GM12874 (cell line): ENCODE measurements at regions not wholly inside any gene's neighbourhood (a gene's known extent, or its start where the extent isn't known, plus 50 kb on each side); places are given as distances from the start of the nearest gene placed in this dataset.

Experiments used
- TF ChIP-seq, protein P1 (sequence below): IDR thresholded peaks from 2 replicates; pipeline ENCODE4 v1.5.1; 2011; ENCODE audit warnings: low read depth, mild to moderate bottlenecking, control low read depth, low read length, moderate library complexity; ENCODE audit not compliant: insufficient read depth

DNA sequence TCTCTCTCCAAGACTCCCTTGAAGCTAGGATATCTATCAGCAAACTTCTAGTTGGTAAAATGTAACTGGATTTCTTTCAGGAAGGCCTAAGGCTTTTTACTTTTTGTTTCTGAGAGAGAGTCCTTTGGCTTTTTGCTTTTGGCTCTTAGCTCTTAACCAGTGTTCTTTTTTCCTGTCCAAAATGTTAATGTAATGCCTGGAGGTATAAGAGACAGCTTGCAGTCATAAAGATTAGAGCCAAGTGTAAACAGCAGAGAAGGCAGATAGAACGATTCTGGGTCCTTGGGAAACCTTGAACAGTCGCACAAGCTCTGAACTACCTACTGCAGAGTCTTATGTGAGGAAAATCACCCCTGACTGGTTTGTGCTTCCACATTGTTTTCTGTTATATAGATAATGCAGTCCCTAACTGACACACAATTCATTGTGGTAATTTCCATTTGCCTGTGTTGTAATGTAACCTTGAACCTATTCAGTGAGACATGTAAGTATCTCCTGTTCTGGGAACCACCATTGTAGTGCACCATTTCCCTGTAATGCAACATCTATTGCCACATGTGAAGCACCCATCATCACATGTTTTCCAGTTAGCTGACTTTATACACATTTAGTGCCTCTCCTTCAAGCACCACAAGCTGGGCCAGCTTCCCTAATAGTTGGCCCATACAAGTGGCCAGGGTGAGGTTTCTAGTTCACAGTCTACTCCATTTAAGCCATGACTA is 1311.9 kb downstream of the ROBO1 start:
- TF ChIP-seq, protein P1, sequence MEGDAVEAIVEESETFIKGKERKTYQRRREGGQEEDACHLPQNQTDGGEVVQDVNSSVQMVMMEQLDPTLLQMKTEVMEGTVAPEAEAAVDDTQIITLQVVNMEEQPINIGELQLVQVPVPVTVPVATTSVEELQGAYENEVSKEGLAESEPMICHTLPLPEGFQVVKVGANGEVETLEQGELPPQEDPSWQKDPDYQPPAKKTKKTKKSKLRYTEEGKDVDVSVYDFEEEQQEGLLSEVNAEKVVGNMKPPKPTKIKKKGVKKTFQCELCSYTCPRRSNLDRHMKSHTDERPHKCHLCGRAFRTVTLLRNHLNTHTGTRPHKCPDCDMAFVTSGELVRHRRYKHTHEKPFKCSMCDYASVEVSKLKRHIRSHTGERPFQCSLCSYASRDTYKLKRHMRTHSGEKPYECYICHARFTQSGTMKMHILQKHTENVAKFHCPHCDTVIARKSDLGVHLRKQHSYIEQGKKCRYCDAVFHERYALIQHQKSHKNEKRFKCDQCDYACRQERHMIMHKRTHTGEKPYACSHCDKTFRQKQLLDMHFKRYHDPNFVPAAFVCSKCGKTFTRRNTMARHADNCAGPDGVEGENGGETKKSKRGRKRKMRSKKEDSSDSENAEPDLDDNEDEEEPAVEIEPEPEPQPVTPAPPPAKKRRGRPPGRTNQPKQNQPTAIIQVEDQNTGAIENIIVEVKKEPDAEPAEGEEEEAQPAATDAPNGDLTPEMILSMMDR, result no peak

DNA sequence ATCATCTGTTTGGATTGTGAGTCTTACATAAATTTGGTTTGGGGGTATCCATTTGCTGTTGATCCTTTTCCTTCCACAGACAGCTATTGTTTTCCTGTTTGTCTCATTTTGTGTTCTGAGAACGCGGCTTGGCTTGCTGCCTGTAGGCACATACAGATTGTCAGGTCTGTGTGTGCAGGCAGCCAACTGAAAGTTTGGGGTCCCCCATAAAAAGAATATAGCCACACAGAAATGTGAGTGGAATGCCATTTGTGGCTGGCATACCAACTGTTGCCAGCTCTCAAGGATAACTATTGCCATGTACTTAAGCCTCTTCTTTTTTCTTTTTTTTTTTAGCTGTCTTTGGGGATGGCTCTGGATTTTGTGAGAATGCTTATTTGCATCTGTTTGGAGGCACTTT is 1308.0 kb downstream of the ROBO1 start:
- TF ChIP-seq, protein P1, result no peak

DNA sequence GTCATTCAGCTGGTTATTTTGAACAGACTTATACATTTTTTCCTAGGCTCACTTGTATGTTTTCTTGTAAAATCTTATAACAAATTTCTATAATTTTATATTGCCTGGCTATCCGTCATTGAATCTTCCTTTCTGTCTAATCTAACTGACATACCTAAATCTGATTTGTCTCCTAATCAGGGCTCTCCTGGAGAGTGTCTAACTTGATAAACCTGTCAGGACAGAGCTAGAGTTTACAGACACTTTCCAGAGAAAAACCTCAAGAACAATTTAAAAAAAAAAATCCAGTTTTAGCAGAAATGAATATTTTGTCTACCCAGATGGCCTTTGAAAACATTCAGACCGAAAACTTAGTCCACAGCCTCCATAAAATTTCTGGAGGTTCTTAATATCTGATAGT is 1305.8 kb downstream of the ROBO1 start:
- TF ChIP-seq, protein P1, result no peak

DNA sequence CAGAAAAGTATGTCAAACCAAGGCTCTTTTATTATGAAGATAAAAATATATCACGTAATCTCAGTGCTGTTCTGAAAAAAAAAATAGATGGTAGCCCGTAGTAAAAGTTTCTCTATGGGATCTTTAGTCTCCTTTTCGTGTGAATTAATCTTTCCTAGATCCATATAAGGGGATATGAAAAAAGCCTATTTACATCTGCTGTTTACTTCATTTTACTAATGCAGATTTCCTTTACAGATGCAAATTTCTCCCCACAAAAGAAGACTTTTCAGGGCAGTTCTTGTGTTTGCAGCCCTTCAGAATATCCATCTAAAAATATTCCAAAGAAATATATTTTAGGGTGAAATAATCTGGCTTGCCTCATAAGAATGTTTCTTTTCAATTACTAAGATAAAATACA is 1291.7 kb downstream of the ROBO1 start:
- TF ChIP-seq, protein P1, result no peak

DNA sequence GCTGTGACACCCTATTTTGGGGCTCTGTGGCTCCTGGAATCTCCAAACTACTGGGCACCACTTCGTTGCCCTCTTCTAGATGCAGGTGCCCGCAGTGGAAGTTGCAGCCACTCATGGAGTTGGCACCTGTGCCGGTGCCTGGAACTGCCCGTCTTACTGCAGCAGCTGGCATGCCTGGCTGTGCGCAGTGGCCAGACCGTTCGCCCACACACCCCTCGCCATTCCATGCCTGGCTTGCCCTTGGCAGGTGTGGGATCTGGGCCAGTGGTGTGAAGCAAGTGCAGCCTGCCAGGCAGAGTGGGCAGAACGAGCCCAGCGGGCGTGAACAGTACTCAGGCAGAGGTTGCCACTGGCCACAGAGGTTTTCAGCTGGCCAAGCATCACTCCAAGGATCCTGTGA is 1286.7 kb downstream of the ROBO1 start:
- TF ChIP-seq, protein P1, result no peak

DNA sequence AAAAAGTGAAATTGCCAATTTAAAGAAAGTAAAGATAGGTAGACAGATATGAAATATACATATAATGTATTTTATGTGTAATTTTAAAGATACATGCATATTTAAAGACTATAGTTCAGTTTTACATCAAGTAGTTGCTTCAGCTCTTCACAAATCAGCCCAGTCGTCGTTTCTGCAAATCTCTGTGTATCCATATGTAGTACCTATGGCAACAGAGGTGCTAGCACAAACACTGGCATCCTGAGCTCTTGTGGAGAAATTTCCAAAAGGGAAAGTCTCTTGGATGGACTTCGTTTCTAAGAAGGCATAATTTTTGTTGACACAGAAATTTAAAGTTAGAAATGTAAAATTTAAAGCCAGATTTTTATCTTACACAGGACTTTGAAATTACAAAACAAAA is 1284.7 kb downstream of the ROBO1 start:
- TF ChIP-seq, protein P1, result no peak

DNA sequence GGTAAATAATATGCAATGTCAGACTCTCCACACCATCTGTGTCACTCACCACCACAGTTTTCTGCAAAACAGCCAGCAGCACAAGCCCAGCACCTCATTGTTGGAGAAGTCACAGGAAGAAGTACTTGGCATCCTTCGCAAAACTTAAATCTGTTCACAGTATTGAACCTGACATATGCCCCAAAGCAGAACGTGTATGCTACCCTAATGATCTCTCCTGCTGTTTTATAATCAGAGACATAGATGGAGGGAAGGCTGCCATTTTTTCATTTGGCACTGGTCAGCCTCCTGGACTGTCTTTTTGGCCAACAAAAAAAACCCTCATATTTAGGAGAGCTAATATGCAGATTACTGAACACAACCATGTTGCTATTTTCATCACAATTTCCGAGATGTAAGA is 1272.9 kb downstream of the ROBO1 start:
- TF ChIP-seq, protein P1, result no peak
